Activated naive CD8-positive, alpha-beta T cell treated with anti-CD3 and anti-CD28 coated beads, Interleukin-2, amount 50 U/mL, for 24 hours (primary cell): ENCODE measurements at regions not wholly inside any gene's neighbourhood (a gene's known extent, or its start where the extent isn't known, plus 50 kb on each side); places are given as distances from the start of the nearest gene placed in this dataset.

Experiments
- ATAC-seq: fragments of 150-1000 bp; cut with Tn5 transposase; one replicate; pipeline ENCODE4 v1.10.0; 2021
- DNase-seq: peaks from one replicate; pipeline ENCODE4 v3.0.0; 2021
- H3K27ac Mint-ChIP-seq: one replicate; pipeline ENCODE4 v1.8.0; 2021; ENCODE audit warnings: mild to moderate bottlenecking, mixed read lengths
- H3K27me3 Mint-ChIP-seq: one replicate; pipeline ENCODE4 v1.8.0; 2021; ENCODE audit warnings: mixed read lengths
- H3K36me3 Mint-ChIP-seq: one replicate; pipeline ENCODE4 v1.8.0; 2021; ENCODE audit warnings: low read depth, mixed read lengths
- H3K4me1 Mint-ChIP-seq: one replicate; pipeline ENCODE4 v1.8.0; 2021; ENCODE audit warnings: mixed read lengths
- H3K4me3 Mint-ChIP-seq: one replicate; pipeline ENCODE4 v1.8.0; 2021; ENCODE audit warnings: mild to moderate bottlenecking, moderate library complexity, mixed read lengths
- H3K9me3 Mint-ChIP-seq: one replicate; pipeline ENCODE4 v1.8.0; 2021; ENCODE audit warnings: mixed read lengths

GRCh38 chr5:40080191-40080590 lies 599.5 kb upstream of the PTGER4 start:
- no peak for ATAC-seq
- Mint-ChIP-seq H3K36me3 (no peaks in the 10 kb centered on the region), H3K4me3 (no peak overlapping the region), H3K27me3 (peaks cover 20% of the 10 kb centered on the region), H3K4me1 (no peaks in the 10 kb centered on the region), H3K9me3 (peaks cover 4% of the 10 kb centered on the region), H3K27ac (no peak overlapping the region)
- DNase-seq = no peak

DNA sequence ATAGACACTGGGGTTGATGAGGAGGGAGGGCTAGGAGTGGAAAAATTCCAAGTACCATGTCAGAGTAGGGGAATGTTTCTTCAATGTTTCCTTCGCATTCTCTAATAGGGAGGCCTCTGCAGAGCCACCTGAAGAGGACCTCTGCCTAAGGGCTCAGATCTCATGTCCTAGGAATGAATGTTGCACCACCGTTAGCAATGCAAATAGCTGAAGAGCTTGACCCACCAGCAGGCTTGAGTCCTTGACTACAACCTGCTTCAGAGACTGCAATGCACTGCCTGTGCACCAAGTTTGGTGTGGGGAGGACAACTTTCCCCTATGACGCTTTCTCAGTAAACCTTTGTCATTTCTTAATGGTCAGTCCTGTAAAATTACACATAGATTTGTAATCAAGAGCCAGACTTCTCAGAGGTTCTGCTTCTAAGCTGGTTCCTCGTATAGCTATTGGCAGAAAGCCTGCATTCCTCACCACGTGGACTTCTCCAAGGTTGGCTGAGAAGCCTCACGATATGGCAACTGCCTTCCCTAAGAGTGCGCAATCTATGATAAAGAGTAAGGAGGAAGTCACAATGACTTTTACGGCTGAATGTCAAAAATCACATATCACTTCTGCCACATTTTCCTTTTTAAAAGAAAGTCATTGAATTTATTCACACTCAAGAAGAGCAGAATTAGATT lies 600.7 kb upstream of the PTGER4 start:
- H3K9me3 Mint-ChIP-seq = no peaks in the 10 kb centered on the region
- peaks cover 23% of the 10 kb centered on the region for H3K27me3 Mint-ChIP-seq
- DNase-seq (no peak), ATAC-seq (no peak)
- no peaks in the 10 kb centered on the region for H3K36me3 Mint-ChIP-seq
- no peaks in the 10 kb centered on the region for H3K4me1 Mint-ChIP-seq
- no peak overlapping the region for H3K27ac Mint-ChIP-seq
- no peak overlapping the region for H3K4me3 Mint-ChIP-seq

GRCh38 chr5:40074826-40075225 lies 604.9 kb upstream of the PTGER4 start:
- H3K36me3 Mint-ChIP-seq = no peaks in the 10 kb centered on the region
- no peaks in the 10 kb centered on the region for H3K9me3 Mint-ChIP-seq
- no peak overlapping the region for H3K4me3 Mint-ChIP-seq
- ATAC-seq = no peak
- no peak overlapping the region for H3K27ac Mint-ChIP-seq
- no peak for DNase-seq
- H3K27me3 Mint-ChIP-seq = peaks cover 17% of the 10 kb centered on the region
- no peaks in the 10 kb centered on the region for H3K4me1 Mint-ChIP-seq

DNA sequence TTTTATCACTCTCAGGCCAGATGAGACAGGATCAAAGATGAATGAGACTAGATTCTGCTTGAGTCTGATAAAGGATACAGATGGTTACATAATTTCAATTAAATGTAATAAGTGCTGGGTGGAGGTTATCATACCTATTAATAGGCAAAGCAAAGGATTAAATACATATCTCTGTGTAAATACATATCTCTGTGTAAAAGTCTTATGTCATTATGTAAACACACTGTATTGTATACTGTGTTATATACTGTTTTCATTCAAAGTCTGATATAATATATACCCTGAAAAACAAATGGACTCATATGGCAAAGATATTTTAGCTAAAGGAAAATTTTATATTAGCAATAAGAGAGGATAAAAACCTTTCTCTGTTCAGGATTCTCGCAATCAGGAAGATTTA lies 605.8 kb upstream of the PTGER4 start:
- Mint-ChIP-seq H3K27ac (no peak overlapping the region), H3K4me3 (no peak overlapping the region), H3K9me3 (no peaks in the 10 kb centered on the region), H3K27me3 (peaks cover 8% of the 10 kb centered on the region), H3K4me1 (no peaks in the 10 kb centered on the region), H3K36me3 (no peaks in the 10 kb centered on the region)
- DNase-seq = no peak
- ATAC-seq = no peak

DNA sequence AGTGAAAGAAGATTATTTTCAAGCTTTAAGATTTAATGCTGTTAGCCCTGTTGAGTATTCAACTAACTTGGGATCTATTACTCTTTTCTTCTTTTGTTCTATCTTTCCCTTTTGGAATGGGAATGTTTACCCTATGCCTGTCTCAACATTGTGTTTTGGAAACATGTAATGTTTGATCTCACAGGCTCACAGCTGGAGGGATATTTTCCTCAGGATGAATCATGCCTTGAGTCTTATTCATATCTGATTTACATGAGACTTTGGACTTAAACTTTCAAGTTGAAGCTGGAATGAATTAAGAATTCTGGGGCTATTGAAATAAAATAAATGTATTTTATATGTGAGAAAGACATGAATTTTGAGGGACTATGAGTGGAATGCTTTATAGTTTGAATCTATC lies 607.8 kb upstream of the PTGER4 start:
- Mint-ChIP-seq H3K9me3 (no peaks in the 10 kb centered on the region), H3K27ac (no peak overlapping the region), H3K27me3 (peaks cover 4% of the 10 kb centered on the region), H3K36me3 (no peaks in the 10 kb centered on the region), H3K4me3 (no peak overlapping the region), H3K4me1 (no peaks in the 10 kb centered on the region)
- DNase-seq (no peak), ATAC-seq (no peak)

DNA sequence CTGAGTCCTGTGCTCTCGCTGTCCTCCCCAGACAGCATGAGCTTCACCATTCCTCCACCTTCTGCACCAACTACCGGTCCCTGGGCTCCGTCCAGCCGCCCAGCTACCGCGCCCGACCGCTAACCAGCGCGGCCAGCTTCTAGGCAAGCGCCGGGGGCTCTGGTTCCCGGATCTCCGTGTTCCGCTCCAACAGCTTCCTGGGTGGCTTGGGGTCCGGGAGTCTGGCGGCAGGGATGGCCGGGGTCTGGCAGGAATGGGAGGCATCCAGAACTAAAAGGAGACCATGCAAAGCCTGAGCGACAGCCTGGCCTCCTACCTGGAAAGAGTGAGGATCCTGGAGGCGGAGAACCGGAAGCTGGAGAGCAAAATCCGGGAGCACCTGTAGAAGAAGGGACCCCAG lies 613.1 kb upstream of the PTGER4 start:
- H3K36me3 Mint-ChIP-seq = no peaks in the 10 kb centered on the region
- no peaks in the 10 kb centered on the region for H3K9me3 Mint-ChIP-seq
- DNase-seq (no peak), ATAC-seq (no peak)
- H3K27ac Mint-ChIP-seq = no peak overlapping the region
- H3K4me1 Mint-ChIP-seq = no peaks in the 10 kb centered on the region
- H3K27me3 Mint-ChIP-seq = peaks cover 1% of the 10 kb centered on the region
- no peak overlapping the region for H3K4me3 Mint-ChIP-seq

GRCh38 chr5:40052808-40053207 lies 626.9 kb upstream of the PTGER4 start:
- peaks cover 3% of the 10 kb centered on the region for H3K27me3 Mint-ChIP-seq
- H3K27ac Mint-ChIP-seq = no peak overlapping the region
- ATAC-seq (no peak), DNase-seq (no peak)
- H3K4me1 Mint-ChIP-seq = no peaks in the 10 kb centered on the region
- no peak overlapping the region for H3K4me3 Mint-ChIP-seq
- no peaks in the 10 kb centered on the region for H3K36me3 Mint-ChIP-seq
- no peaks in the 10 kb centered on the region for H3K9me3 Mint-ChIP-seq

DNA sequence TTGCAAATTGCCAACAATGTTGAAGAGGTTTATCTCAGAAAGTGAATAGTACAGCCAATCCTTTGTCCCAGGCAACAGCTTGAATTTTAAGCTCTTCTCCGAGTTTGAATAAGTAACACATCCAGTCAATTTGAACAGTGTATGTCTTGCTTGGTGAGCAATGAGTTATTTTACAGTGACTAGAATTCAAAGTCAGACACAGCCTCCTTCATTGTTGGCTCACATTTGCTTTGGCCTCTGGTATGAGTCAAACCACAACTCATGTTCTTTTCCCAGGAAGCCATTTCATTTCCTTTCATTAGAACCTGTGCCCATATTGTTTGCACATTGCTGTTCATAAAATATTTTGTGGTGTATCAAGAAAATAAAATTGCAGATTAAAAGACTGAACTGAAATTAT lies 622.0 kb upstream of the DAB2 start:
- no peak for ATAC-seq
- H3K9me3 Mint-ChIP-seq = no peaks in the 10 kb centered on the region

GRCh38 chr5:40045429-40045828 lies 620.6 kb upstream of the DAB2 start:
- H3K36me3 Mint-ChIP-seq = no peaks in the 10 kb centered on the region
- H3K9me3 Mint-ChIP-seq = no peaks in the 10 kb centered on the region
- H3K4me3 Mint-ChIP-seq = no peak overlapping the region
- peaks cover 1% of the 10 kb centered on the region for H3K4me1 Mint-ChIP-seq
- ATAC-seq (no peak), DNase-seq (no peak)
- H3K27ac Mint-ChIP-seq = no peak overlapping the region
- H3K27me3 Mint-ChIP-seq = peaks cover 4% of the 10 kb centered on the region

More for the DNA sequence above, 622.0 kb upstream of the DAB2 start:
- Mint-ChIP-seq H3K27me3 (peaks cover 6% of the 10 kb centered on the region), H3K27ac (no peak overlapping the region), H3K4me3 (no peak overlapping the region), H3K4me1 (peaks cover 1% of the 10 kb centered on the region), H3K36me3 (no peaks in the 10 kb centered on the region)
- DNase-seq = no peak

GRCh38 chr5:40043916-40044315 lies 619.1 kb upstream of the DAB2 start:
- Mint-ChIP-seq H3K4me3 (no peak overlapping the region), H3K27me3 (peaks cover 4% of the 10 kb centered on the region), H3K36me3 (no peaks in the 10 kb centered on the region), H3K4me1 (peaks cover 1% of the 10 kb centered on the region), H3K9me3 (no peaks in the 10 kb centered on the region), H3K27ac (no peak overlapping the region)
- ATAC-seq (no peak), DNase-seq (no peak)

DNA sequence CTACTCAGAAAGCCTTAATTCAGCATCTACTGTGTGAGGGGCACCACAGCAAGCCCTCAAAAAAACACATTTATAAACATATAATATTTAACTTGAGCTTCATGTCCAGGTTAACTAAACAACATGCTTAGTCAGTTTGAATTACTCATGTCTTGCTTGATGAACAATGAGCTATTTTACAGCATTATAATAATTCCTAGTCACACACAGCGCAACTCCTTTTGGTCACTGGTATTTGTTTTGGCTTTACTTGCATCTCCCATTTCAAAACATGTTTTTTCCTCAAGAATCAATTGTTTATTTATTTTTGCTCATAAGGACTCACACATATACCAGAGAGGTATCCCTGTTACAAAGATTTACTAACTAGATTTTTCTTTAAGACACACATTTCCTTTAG lies 616.7 kb upstream of the DAB2 start:
- H3K27ac Mint-ChIP-seq = no peak overlapping the region
- no peaks in the 10 kb centered on the region for H3K36me3 Mint-ChIP-seq
- H3K4me3 Mint-ChIP-seq = no peak overlapping the region
- DNase-seq = no peak
- no peaks in the 10 kb centered on the region for H3K9me3 Mint-ChIP-seq
- ATAC-seq = no peak
- peaks cover 4% of the 10 kb centered on the region for H3K27me3 Mint-ChIP-seq
- H3K4me1 Mint-ChIP-seq = peaks cover 1% of the 10 kb centered on the region

GRCh38 chr5:40037713-40038112 lies 612.9 kb upstream of the DAB2 start:
- no peak overlapping the region for H3K27ac Mint-ChIP-seq
- no peak overlapping the region for H3K4me3 Mint-ChIP-seq
- DNase-seq = no peak
- no peaks in the 10 kb centered on the region for H3K36me3 Mint-ChIP-seq
- ATAC-seq = no peak
- peaks cover 8% of the 10 kb centered on the region for H3K4me1 Mint-ChIP-seq
- H3K27me3 Mint-ChIP-seq = no peaks in the 10 kb centered on the region
- H3K9me3 Mint-ChIP-seq = no peaks in the 10 kb centered on the region

DNA sequence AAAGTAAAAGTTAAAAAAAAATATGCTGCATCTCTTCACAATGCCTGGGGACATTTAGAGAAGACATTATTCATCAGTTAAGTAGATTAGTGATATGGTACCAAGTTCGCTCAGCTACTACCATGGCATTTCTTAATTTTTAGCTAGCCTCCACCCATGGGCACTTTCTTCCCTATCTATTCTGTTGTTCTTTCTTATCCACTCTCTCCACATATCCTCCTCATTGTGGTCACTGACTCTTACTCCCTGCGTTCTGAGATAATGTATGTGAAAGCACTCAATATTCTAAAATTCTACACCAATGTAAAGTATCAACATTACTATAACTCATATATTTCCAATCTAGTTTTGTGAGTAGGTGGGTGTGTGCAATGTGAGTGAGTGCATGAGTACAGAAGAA lies 609.7 kb upstream of the DAB2 start:
- ATAC-seq = no peak
- Mint-ChIP-seq H3K36me3 (no peaks in the 10 kb centered on the region), H3K4me3 (no peak overlapping the region), H3K27me3 (no peaks in the 10 kb centered on the region), H3K9me3 (no peaks in the 10 kb centered on the region), H3K4me1 (peaks cover 8% of the 10 kb centered on the region), H3K27ac (no peak overlapping the region)
- no peak for DNase-seq

GRCh38 chr5:40033411-40033810 lies 608.6 kb upstream of the DAB2 start:
- Mint-ChIP-seq H3K4me1 (peaks cover 8% of the 10 kb centered on the region), H3K4me3 (no peak overlapping the region), H3K36me3 (no peaks in the 10 kb centered on the region), H3K9me3 (no peaks in the 10 kb centered on the region), H3K27me3 (no peaks in the 10 kb centered on the region), H3K27ac (peak overlapping the region; percentile 28)
- peak; percentile 52 for ATAC-seq
- peak; percentile 4 for DNase-seq

GRCh38 chr5:40033009-40033408 lies 608.2 kb upstream of the DAB2 start:
- DNase-seq = no peak
- Mint-ChIP-seq H3K27me3 (no peaks in the 10 kb centered on the region), H3K27ac (no peak overlapping the region), H3K4me1 (peaks cover 8% of the 10 kb centered on the region), H3K36me3 (no peaks in the 10 kb centered on the region), H3K4me3 (no peak overlapping the region), H3K9me3 (no peaks in the 10 kb centered on the region)
- ATAC-seq = no peak

GRCh38 chr5:40030661-40031060 lies 605.9 kb upstream of the DAB2 start:
- no peak overlapping the region for H3K4me3 Mint-ChIP-seq
- peaks cover 8% of the 10 kb centered on the region for H3K4me1 Mint-ChIP-seq
- H3K27ac Mint-ChIP-seq = no peak overlapping the region
- H3K27me3 Mint-ChIP-seq = no peaks in the 10 kb centered on the region
- no peaks in the 10 kb centered on the region for H3K9me3 Mint-ChIP-seq
- ATAC-seq (no peak), DNase-seq (no peak)
- no peaks in the 10 kb centered on the region for H3K36me3 Mint-ChIP-seq
